ENCODE measurements at regions not wholly inside any gene's neighbourhood (a gene's known extent, or its start where the extent isn't known, plus 50 kb on each side); places are given as distances from the start of the nearest gene placed in this dataset.

GRCh38 chr15:29204369-29204755 is 65.3 kb downstream of the NSMCE3 start:
- TF ChIP-seq CTCF (IDR thresholded peaks at IDR 0.05): no peak
- no peak for TF ChIP-seq POLR2AphosphoS5 (IDR thresholded peaks at IDR 0.05; ENCODE audit: low read depth, low read length)

Data from Panc1 (cell line).